IMR-90 (cell line): ENCODE measurements at regions not wholly inside any gene's neighbourhood (a gene's known extent, or its start where the extent isn't known, plus 50 kb on each side); places are given as distances from the start of the nearest gene placed in this dataset.

Experiments
- ATAC-seq: fragments of 200-7000 bp; cut with Tn5 transposase; 2 replicates; pipeline ENCODE4 v1.9.1; 2020; ENCODE audit warnings: low read depth, mild to moderate bottlenecking, moderate library complexity
- BruUV-seq: library from RNA; stranded (reverse); fragments of 400-500 nt; replicated peaks from 2 replicates; lab custom pipeline; 2021; lab: Mats Ljungman, UMichigan
- CTCF ChIA-PET: fragments of 300-600 bp; formaldehyde crosslinking; extraction: SDS; loops from one replicate; lab custom pipeline; 2021; ENCODE audit warnings: antibody characterized with exemption; lab: Yijun Ruan, JAX
- POLR2A ChIA-PET: fragments of 300-600 bp; sonication (Branson Sonifier 250); formaldehyde crosslinking; loops from one replicate; lab custom pipeline; 2022; ENCODE audit warnings: antibody characterized with exemption; ENCODE audit not compliant: unreplicated experiment; lab: Charles Lee
- DNase-seq: peaks from one replicate; pipeline ENCODE4 v3.0.0; 2013
- H2AFZ ChIP-seq: replicated peaks from 2 replicates; pipeline ENCODE3; 2013; ENCODE audit warnings: low read length, mild to moderate bottlenecking; ENCODE audit not compliant: poor library complexity
- H2AK5ac ChIP-seq: 2 replicates; pipeline ENCODE4 v1.6.1; 2013; ENCODE audit warnings: low read depth, low read length, inconsistent platforms
- H2AK9ac ChIP-seq: replicated peaks from 2 replicates; pipeline ENCODE3; 2013; ENCODE audit warnings: mild to moderate bottlenecking, low read depth, low read length, moderate library complexity; ENCODE audit not compliant: poor library complexity
- H2BK120ac ChIP-seq: 2 replicates; pipeline ENCODE4 v1.6.1; 2013; ENCODE audit warnings: low read depth, low read length, inconsistent platforms
- H2BK15ac ChIP-seq: 3 replicates; pipeline ENCODE4 v1.6.1; 2013; ENCODE audit warnings: low read depth, low read length, inconsistent platforms
- H2BK20ac ChIP-seq: 2 replicates; pipeline ENCODE4 v1.6.1; 2013; ENCODE audit warnings: low read depth, mild to moderate bottlenecking, inconsistent platforms, low read length, moderate library complexity
- H2BK5ac ChIP-seq: 2 replicates; pipeline ENCODE4 v1.6.1; 2013; ENCODE audit warnings: mild to moderate bottlenecking, low read depth, low read length, inconsistent platforms; ENCODE audit not compliant: poor library complexity, severe bottlenecking
- H3K14ac ChIP-seq: replicated peaks from 2 replicates; pipeline ENCODE4 v1.6.1; 2013; ENCODE audit warnings: low read depth, low read length, inconsistent platforms
- H3K18ac ChIP-seq: 2 replicates; pipeline ENCODE4 v1.6.1; 2013; ENCODE audit warnings: low read depth, low read length, control low read depth
- H3K23ac ChIP-seq: 2 replicates; pipeline ENCODE4 v1.6.1; 2013; ENCODE audit warnings: low read depth, low read length, inconsistent platforms
- H3K27ac ChIP-seq: 2 replicates; pipeline ENCODE4 v1.5.1; 2013; ENCODE audit warnings: mild to moderate bottlenecking, control low read depth, low read length; ENCODE audit not compliant: insufficient read depth
- H3K27me3 ChIP-seq: 2 replicates; pipeline ENCODE4 v1.6.1; 2013; ENCODE audit warnings: low read length; ENCODE audit not compliant: control insufficient read depth, insufficient read depth
- H3K36me3 ChIP-seq: 2 replicates; pipeline ENCODE4 v1.6.1; 2013; ENCODE audit warnings: low read length, mixed read lengths; ENCODE audit not compliant: control insufficient read depth, insufficient read depth
- H3K4ac ChIP-seq: 2 replicates; pipeline ENCODE4 v1.6.1; 2013; ENCODE audit warnings: low read depth, low read length, inconsistent platforms
- H3K4me1 ChIP-seq: 2 replicates; pipeline ENCODE4 v1.6.1; 2013; ENCODE audit warnings: low read length, mixed read lengths; ENCODE audit not compliant: control insufficient read depth, insufficient read depth
- H3K4me2 ChIP-seq: 2 replicates; pipeline ENCODE4 v1.6.1; 2013; ENCODE audit warnings: low read depth, mild to moderate bottlenecking, control low read depth, low read length, moderate library complexity
- H3K4me3 ChIP-seq: 2 replicates; pipeline ENCODE4 v1.5.1; 2013; ENCODE audit warnings: low read depth, mild to moderate bottlenecking, control low read depth, low read length, moderate library complexity; ENCODE audit not compliant: insufficient read depth
- H3K56ac ChIP-seq: 2 replicates; pipeline ENCODE4 v1.6.1; 2013; ENCODE audit warnings: low read length, inconsistent platforms; ENCODE audit not compliant: insufficient read depth; ENCODE audit errors: extremely low read depth
- H3K79me1 ChIP-seq, 2 experiments: 2 replicates each; pipeline ENCODE4 v1.6.1; 2013; ENCODE audit warnings: low read length in 2 of 2, inconsistent platforms in 1 of 2, low read depth in 1 of 2
- H3K9ac ChIP-seq: 2 replicates; pipeline ENCODE4 v1.6.1; 2013; ENCODE audit warnings: low read depth, low read length, control low read depth
- H3K9me1 ChIP-seq: 2 replicates; pipeline ENCODE4 v1.6.1; 2013; ENCODE audit warnings: low read length, inconsistent platforms; ENCODE audit not compliant: insufficient read depth
- H3K9me3 ChIP-seq: 2 replicates; pipeline ENCODE4 v1.6.1; 2013; ENCODE audit warnings: low read length; ENCODE audit not compliant: control insufficient read depth, insufficient read depth
- H4K20me1 ChIP-seq: 2 replicates; pipeline ENCODE4 v1.6.1; 2013; ENCODE audit warnings: low read length, inconsistent platforms; ENCODE audit not compliant: insufficient read depth
- H4K5ac ChIP-seq: 2 replicates; pipeline ENCODE4 v1.6.1; 2013; ENCODE audit warnings: mild to moderate bottlenecking, low read depth, low read length, control low read depth
- H4K8ac ChIP-seq, 2 experiments: 2 replicates each; pipeline ENCODE4 v1.6.1; 2013; ENCODE audit warnings: low read depth in 2 of 2, low read length in 2 of 2, control low read depth in 1 of 2, inconsistent platforms in 1 of 2
- H4K91ac ChIP-seq: 2 replicates; pipeline ENCODE4 v1.6.1; 2013; ENCODE audit warnings: low read depth, low read length, inconsistent platforms; ENCODE audit not compliant: insufficient read depth
- CEBPB ChIP-seq: IDR thresholded peaks from 2 replicates; pipeline ENCODE4 v1.6.1; 2012; ENCODE audit warnings: low read depth, low read length, improper control_type of control experiment
- CHD1 ChIP-seq: IDR thresholded peaks from 2 replicates; pipeline ENCODE4 v1.6.1; 2012; ENCODE audit warnings: low read depth, low read length, improper control_type of control experiment
- FOS ChIP-seq: fragments of 150-350 bp; IDR thresholded peaks from 2 replicates; pipeline ENCODE4 v1.6.1; 2016; ENCODE audit warnings: low read depth, low read length
- MAFK ChIP-seq: IDR thresholded peaks from 2 replicates; pipeline ENCODE4 v1.6.1; 2012; ENCODE audit warnings: low read depth, low read length, improper control_type of control experiment
- MXI1 ChIP-seq: IDR thresholded peaks from 2 replicates; pipeline ENCODE4 v1.6.1; 2012; ENCODE audit warnings: low read depth, mild to moderate bottlenecking, low read length, moderate library complexity, borderline replicate concordance
- NFE2L2 ChIP-seq: fragments of 150-350 bp; IDR thresholded peaks from 2 replicates; pipeline ENCODE4 v1.6.1; 2016; ENCODE audit warnings: low read depth, mild to moderate bottlenecking, low read length
- POLR2A ChIP-seq: IDR thresholded peaks from 2 replicates; pipeline ENCODE4 v1.6.1; 2012; ENCODE audit warnings: mild to moderate bottlenecking, low read depth, low read length
- RAD21 ChIP-seq: IDR thresholded peaks from 2 replicates; pipeline ENCODE4 v1.6.1; 2012; ENCODE audit warnings: low read length, improper control_type of control experiment
- WGBS, 2 experiments: methylation state at CpG; one replicate each; pipeline versions ENCODE4 v1.1.5 to v1.1.7; 2013; ENCODE audit warnings: missing lambda C conversion rate in 2 of 2; ENCODE audit not compliant: insufficient read length in 1 of 2; ENCODE audit errors: extremely low coverage in 2 of 2; 5-methylcytosine and 5-hydroxymethylcytosine counted together
- dilution Hi-C: fragments of 300-500 bp; cut with HindIII; formaldehyde crosslinking; loops from one replicate; pipeline ENCODE4 v1.14.3; 2018; ENCODE audit warnings: low sequenced_read_pairs; ENCODE audit not compliant: unreplicated experiment
- in situ Hi-C: fragments of 300-500 bp; cut with MboI; formaldehyde crosslinking; loops from 3 replicates; pipeline ENCODE4 v1.14.3; 2019; ENCODE audit warnings: low sequenced_read_pairs, inconsistent platforms, mixed read lengths
- intact Hi-C: fragments of 100-400 bp; cut with micrococcal nuclease; formaldehyde crosslinking; loops from 2 replicates; pipeline ENCODE4 v1.10.0; 2022

GRCh38 chr16:85990861-85991301 is 91.9 kb downstream of the IRF8 start:
- Histone ChIP-seq H3K18ac (no peak overlapping the region), H2BK120ac (no peak overlapping the region), H3K56ac (no peak overlapping the region), H3K23ac (no peak overlapping the region), H3K4me3 (no peak overlapping the region), H3K4me1 (no peaks in the 10 kb centered on the region), H4K5ac (no peak overlapping the region), H3K9ac (no peak overlapping the region), H2BK20ac (no peak overlapping the region), H4K8ac (no peak overlapping the region), H2AK5ac (no peak overlapping the region), H2BK15ac (no peak overlapping the region), H2AK9ac (no peak overlapping the region), H2AFZ (no peak overlapping the region), H3K36me3 (no peaks in the 10 kb centered on the region), H3K14ac (no peak overlapping the region), H2BK5ac (no peak overlapping the region), H4K20me1 (peaks cover 4% of the 10 kb centered on the region; the same call in 1 of the 2 replicates), H3K4me2 (no peak overlapping the region), H3K9me3 (peaks cover 3% of the 10 kb centered on the region; the same call in 1 of the 2 replicates), H3K9me1 (no peaks in the 10 kb centered on the region), H3K4ac (no peak overlapping the region), H4K91ac (no peak overlapping the region), H3K27ac (no peak overlapping the region), H3K79me1 (no peaks in the 10 kb centered on the region), H3K27me3 (peaks cover 85% of the 10 kb centered on the region)
- ATAC-seq = no peak
- POLR2A ChIA-PET = no interaction called here
- intact Hi-C loops = no loop called here
- TF ChIP-seq NFE2L2 (no peak), FOS (no peak), MAFK (no peak), POLR2A (no peak), RAD21 (no peak), MXI1 (no peak), CHD1 (no peak), CEBPB (no peak)
- dilution Hi-C loops = no loop called here
- WGBS, 2 experiments = no CpG with 5 or more reads among the region's 12 CpGs
- in situ Hi-C loops = no loop called here
- DNase-seq = no peak
- BruUV-seq = no TSS peak
- CTCF ChIA-PET = interaction anchor here (0.6 kb wide), 1 partner anchor 31 kb away, joined by 4 read pairs; no protein-coding TSS in a partner anchor
